ENCODE measurements at regions not wholly inside any gene's neighbourhood (a gene's known extent, or its start where the extent isn't known, plus 50 kb on each side); places are given as distances from the start of the nearest gene placed in this dataset.

DNA sequence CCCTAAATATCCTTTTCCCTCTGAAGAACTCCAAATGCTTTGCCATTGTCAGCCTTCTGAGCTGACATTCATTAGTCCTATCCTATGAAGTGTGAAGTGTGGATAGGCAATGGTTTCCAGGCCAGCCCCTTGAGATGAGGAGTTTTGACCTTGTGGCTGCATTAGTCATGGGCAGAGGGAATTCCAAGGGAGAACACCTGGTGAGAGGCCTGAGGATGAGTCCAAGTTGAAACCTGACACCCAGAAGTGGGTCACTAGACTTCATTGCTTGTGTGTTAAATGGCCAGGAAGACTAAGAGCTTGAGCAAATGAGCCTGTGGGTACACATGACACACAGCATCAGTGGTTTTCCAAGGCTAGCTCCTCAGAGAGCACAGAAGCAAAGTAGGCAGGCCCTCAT lies 260.8 kb downstream of the SKAP2 start:
- no peak for TF ChIP-seq EZH2 (IDR thresholded peaks at IDR 0.05; ENCODE audit: low read length, missing control alignments)
- TF ChIP-seq, protein P1, sequence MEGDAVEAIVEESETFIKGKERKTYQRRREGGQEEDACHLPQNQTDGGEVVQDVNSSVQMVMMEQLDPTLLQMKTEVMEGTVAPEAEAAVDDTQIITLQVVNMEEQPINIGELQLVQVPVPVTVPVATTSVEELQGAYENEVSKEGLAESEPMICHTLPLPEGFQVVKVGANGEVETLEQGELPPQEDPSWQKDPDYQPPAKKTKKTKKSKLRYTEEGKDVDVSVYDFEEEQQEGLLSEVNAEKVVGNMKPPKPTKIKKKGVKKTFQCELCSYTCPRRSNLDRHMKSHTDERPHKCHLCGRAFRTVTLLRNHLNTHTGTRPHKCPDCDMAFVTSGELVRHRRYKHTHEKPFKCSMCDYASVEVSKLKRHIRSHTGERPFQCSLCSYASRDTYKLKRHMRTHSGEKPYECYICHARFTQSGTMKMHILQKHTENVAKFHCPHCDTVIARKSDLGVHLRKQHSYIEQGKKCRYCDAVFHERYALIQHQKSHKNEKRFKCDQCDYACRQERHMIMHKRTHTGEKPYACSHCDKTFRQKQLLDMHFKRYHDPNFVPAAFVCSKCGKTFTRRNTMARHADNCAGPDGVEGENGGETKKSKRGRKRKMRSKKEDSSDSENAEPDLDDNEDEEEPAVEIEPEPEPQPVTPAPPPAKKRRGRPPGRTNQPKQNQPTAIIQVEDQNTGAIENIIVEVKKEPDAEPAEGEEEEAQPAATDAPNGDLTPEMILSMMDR (conservative IDR thresholded peaks at IDR 0.05 in 1 of 2, IDR thresholded peaks at IDR 0.05 in 1 of 2; ENCODE audit: low read depth in 1 of 2, low read length in 2 of 2): no peak
